HUDEP-2 (cell line): ENCODE measurements at regions not wholly inside any gene's neighbourhood (a gene's known extent, or its start where the extent isn't known, plus 50 kb on each side); places are given as distances from the start of the nearest gene placed in this dataset.
A peak's percentile ranks its signal among the peaks of the same experiment; 100 is the strongest.
"Not testable (repeated sequence)": the region's sequence is repeated elsewhere in the genome, so short reads cannot be mapped to it uniquely, and the experiment has no call there.

ENCODE experiments used
- DNase-seq, 76 experiments: peaks; one replicate each; lab custom pipeline; 2025; ENCODE audit not compliant: unreplicated experiment in 76 of 76; lab: John Stamatoyannopoulos, UW

- DNase-seq: no peak
Observed at GRCh38 chrX:65971151-65971550, 68.7 kb downstream of the VSIG4 start.

DNA sequence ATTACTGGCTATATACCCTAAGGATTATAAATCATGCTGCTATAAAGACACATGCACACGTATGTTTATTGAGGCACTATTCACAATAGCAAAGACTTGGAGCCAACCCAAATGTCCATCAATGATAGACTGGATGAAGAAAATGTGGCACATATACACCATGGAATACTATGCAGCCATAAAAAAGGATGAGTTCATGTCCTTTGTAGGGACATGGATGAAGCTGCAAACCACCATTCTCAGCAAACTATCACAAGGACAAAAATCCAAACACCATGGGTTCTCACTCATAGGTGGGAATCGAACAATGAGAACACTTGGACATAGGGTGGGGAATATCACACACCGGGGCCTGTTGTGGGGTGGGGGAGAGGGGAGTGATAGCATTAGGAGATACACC, 72.7 kb downstream of the VSIG4 start:
- not testable (repeated sequence) for DNase-seq

DNA sequence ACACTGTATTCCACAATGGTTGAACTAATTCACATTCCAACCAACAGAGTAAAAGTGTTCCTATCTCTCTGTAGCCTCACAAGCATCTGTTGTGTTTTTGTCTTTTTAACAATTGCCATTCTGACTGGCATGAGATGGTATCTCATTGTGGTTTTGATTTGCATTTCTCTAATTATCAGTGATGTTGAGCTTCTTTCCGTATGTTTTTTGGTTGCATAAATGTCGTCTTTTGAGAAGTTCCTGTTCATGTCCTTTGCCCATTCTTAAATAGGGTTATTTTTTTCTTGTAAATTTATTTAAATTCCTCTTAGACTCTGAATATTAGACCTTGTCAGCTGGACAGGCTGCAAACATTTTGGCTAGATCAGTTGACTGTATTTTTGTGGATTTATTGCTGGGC, 78.2 kb downstream of the VSIG4 start:
- no peak for DNase-seq

DNA sequence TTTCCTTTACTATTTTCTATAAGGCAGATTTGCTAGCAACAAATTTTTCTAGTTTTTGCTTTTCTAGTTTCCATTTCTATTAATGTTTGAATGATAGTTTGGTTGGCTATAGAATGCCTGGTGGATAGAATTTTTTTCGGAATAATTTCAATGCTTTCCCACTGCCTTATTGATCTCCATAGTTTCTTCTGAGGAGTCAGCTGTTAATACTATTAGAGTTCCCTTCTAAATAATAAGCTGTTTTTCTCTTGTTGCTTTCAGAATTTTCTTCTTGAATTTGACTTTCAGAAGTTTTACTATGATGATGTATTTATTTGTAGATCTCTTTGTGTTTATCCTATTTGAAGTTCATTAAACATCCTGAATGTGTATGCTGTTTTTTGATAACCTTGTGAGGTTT, 91.8 kb downstream of the VSIG4 start:
- DNase-seq: no peak

GRCh38 chrX:65941775-65942174, 98.1 kb downstream of the VSIG4 start:
- no peak for DNase-seq

- no peak for DNase-seq
Observed at GRCh38 chrX:65933085-65933589, 106.7 kb downstream of the VSIG4 start.

DNA sequence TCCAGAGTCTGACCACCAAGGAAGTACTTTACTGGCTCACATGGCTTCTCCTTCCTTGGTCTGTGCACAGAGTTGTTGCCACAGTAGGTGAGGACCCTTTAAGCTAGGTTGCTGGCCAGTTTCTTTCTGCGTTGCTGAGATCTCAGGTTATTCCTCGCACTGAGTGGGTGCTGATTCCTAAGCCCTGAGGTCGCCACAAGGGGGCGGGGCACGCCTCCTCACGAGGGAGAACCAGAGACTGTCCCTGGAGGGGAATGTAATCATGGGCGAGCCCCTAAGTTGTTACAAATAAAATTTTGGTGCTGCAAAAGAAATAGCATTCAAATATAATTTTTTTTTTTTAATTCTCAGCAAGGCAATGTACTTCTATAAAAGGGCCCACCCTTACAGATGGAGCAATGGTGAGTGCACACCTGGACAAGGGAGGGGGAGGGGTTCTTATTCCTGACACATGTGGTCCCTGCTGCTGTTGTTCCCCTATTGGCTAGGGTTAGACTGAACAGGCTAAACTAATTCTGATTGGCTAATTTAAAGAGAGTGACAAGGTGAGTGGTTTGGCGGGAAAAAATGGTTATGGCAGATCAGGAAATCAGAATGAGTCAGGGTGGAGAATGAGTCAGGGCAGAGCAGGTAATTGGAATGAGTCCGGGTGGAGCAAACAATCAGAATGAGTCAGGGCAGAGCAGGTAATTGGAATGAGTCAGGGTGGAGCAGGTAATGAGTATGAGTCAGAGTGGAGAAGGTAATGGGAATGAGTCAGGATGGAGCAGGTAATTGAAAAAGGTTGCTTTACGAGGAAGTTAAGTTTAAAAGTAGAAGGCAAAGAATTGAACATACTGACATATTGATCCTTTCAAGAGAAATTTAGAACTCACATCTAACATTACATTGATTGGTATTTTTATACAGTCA, 107.5 kb downstream of the VSIG4 start:
- DNase-seq: peak in 48 of 76 experiments; percentile 0 to 51 (median 4)

GRCh38 chrX:65928522-65928921, 111.4 kb downstream of the VSIG4 start:
- DNase-seq: no peak

GRCh38 chrX:65927386-65927785, 112.5 kb downstream of the VSIG4 start:
- not testable (repeated sequence) for DNase-seq

GRCh38 chrX:65926095-65927019, 113.5 kb downstream of the VSIG4 start:
- DNase-seq: no peak

- DNase-seq: no peak
Observed at GRCh38 chrX:65925592-65925991, 114.3 kb downstream of the VSIG4 start.

DNA sequence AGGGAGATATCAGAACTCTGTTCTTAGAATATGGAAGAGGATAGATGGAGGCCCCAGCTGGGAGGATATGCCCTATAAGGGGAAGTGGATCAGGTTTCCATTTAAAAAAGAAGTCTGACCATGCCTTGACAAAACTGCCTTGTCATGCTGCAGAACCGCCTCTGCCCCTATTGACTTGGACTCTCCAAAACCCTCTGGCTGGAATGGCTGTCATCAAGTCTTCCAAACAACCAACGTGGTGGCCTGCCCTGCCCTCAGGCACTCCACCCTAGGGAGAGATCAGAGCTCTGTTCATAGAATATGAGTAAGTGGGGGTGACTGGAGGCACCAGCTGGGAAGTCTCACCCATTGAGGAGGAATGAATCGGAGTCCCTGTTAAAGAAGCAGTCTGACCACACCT, 114.9 kb downstream of the VSIG4 start:
- no peak for DNase-seq

DNA sequence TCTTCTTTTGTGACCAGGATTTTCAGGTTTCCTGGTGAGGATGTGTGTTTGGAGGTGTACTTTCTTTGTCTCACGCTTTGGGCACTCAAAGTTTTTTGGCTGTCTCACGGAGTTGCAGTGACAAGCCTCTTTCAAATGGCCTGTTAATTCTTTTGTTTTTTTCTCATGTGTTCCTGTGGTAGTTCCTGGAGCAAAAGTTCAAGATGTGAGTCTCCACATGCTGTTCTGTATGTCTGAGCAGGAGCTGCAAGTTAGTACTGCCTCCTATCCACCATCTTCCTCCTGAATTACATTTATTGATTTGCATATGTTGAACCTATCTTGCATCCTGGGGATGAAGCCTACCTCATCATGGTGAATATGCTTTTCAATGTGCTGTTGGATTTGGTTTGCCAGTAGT, 118.5 kb downstream of the VSIG4 start:
- DNase-seq: no peak

DNA sequence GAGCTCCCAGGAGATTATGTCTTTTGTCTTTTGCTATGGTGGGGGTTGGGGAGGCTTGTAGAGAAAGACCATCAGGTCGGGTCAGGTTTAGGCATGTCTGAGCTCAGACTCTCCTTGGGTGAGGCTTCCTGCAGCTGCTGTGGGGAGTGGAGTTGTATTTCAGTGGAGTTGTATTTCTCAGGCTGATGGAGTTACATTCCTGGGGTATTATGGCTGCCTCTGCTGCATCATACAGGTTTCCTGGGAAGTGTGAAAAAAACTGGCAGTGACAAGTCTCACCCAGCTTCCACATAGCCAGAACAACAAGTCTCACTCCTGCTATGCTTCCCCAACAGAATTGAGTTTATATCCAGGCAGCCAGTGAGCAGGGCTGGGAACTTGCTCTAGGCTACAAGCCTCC, 119.3 kb downstream of the VSIG4 start:
- DNase-seq: no peak

- no peak for DNase-seq
Observed at GRCh38 chrX:65910899-65911298, 129.0 kb downstream of the VSIG4 start.

GRCh38 chrX:65903750-65904149, 136.1 kb downstream of the VSIG4 start:
- DNase-seq: no peak

- DNase-seq: no peak
Observed at GRCh38 chrX:65902011-65902410, 137.9 kb downstream of the VSIG4 start.

DNA sequence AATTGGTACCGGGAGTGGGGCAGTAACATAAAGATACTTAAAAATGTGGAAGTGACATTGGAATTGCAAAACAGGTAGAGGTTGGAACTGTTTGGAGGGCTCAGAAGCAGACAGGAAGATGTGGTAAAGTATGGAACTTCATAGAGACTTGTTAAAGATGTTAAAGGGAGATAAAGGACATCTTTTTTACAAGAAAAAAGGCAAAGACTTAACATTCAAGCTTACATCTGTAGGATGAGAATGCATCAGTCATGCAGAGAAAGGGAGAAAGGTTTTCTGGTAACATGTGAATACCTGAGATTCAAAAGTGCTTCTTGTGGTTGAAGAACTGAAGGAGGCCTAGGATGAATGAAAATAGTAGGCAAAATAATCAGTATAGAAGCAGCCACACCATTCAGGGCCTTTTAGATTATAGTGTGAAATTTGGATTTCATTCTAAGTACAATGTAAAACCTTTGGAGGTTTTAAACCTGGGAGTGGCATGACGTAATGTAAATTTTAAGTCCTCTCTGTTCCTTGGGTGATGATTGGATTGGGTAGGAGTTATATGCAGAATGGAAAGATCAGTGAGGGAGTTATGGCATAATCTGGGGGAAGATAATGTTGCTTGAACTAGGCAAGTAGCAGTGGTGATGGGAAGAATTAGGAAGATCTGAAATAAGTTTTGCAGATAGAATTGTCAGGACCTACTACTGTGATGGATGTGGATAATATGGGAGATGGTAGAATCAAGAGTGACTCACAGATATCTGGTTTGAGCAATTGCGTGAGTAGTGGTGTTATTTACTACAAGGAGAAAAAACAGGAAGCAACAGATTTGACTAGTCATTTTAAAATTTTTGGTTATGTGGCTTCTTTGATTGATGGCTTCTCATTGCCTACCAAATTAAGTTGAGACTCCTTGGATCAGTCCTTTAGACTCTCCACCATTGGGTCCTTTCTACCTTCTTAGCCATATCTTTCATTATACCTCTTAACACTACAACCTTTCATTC, 138.7 kb downstream of the VSIG4 start:
- DNase-seq: no peak

DNA sequence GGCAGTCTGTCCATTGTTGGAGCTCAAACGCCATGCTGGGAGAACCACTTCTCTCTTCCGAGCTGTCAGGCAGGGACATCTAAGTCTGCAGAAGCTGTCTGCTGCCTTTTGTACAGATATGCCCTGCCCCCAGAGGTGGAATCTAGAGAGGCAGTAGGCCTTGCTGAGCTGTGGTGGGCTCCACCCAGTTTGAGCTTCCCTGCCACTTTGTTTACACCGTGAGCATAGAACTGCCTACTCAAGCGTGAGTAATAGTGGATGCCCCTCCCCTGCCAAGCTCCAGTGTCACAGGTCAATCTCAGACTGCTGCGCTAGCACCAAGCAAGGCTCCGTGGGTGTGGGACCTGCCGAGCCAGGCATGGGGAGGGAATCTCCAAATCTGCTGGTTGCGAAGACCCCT, 145.7 kb downstream of the VSIG4 start:
- no peak for DNase-seq

- not testable (repeated sequence) for DNase-seq
Observed at GRCh38 chrX:65891817-65892216, 148.1 kb downstream of the VSIG4 start.
